H9 (cell line): ENCODE measurements at regions not wholly inside any gene's neighbourhood (a gene's known extent, or its start where the extent isn't known, plus 50 kb on each side); places are given as distances from the start of the nearest gene placed in this dataset.

ENCODE experiments used
- DNase-seq: peaks from one replicate; pipeline ENCODE4 v3.0.0-alpha.2; 2017
- H2AFZ ChIP-seq: one replicate; pipeline ENCODE4 v1.6.1; 2013; ENCODE audit warnings: mild to moderate bottlenecking, low read length, control low read depth, moderate library complexity
- H2AK5ac ChIP-seq: 2 replicates; pipeline ENCODE4 v1.6.1; 2013; ENCODE audit warnings: low read length, control low read depth, mixed read lengths; ENCODE audit not compliant: insufficient read length
- H2BK120ac ChIP-seq: one replicate; pipeline ENCODE4 v1.6.1; 2013; ENCODE audit warnings: low read depth, mild to moderate bottlenecking, low read length, control low read depth, inconsistent platforms; ENCODE audit not compliant: poor library complexity, severe bottlenecking
- H2BK12ac ChIP-seq: 2 replicates; pipeline ENCODE4 v1.6.1; 2013; ENCODE audit warnings: low read length, control low read depth, mixed read lengths, low read depth; ENCODE audit not compliant: insufficient read length
- H2BK15ac ChIP-seq: 2 replicates; pipeline ENCODE4 v1.6.1; 2013; ENCODE audit warnings: low read depth, low read length, control low read depth
- H2BK20ac ChIP-seq: one replicate; pipeline ENCODE4 v1.6.1; 2013; ENCODE audit warnings: low read depth, mild to moderate bottlenecking, low read length, control low read depth, inconsistent platforms; ENCODE audit not compliant: poor library complexity, severe bottlenecking
- H2BK5ac ChIP-seq: 2 replicates; pipeline ENCODE4 v1.6.1; 2013; ENCODE audit warnings: low read length, control low read depth, mixed read lengths; ENCODE audit not compliant: insufficient read length
- H3K14ac ChIP-seq: 2 replicates; pipeline ENCODE4 v1.6.1; 2013; ENCODE audit warnings: low read length, control low read depth; ENCODE audit not compliant: insufficient read depth
- H3K18ac ChIP-seq: 2 replicates; pipeline ENCODE4 v1.6.1; 2013; ENCODE audit warnings: low read depth, mild to moderate bottlenecking, mixed read lengths, low read length, control low read depth; ENCODE audit not compliant: insufficient read length
- H3K23ac ChIP-seq: 2 replicates; pipeline ENCODE4 v1.6.1; 2013; ENCODE audit warnings: low read length, control low read depth, mixed read lengths, low read depth; ENCODE audit not compliant: insufficient read length
- H3K23me2 ChIP-seq: 2 replicates; pipeline ENCODE4 v1.6.1; 2013; ENCODE audit warnings: low read depth, mild to moderate bottlenecking, mixed read lengths, low read length, control low read depth; ENCODE audit not compliant: insufficient read length, poor library complexity, severe bottlenecking
- H3K27ac ChIP-seq: 2 replicates; pipeline ENCODE4 v1.5.1; 2013; ENCODE audit warnings: low read length, control low read depth, mixed read lengths, low read depth; ENCODE audit not compliant: insufficient read length
- H3K27me3 ChIP-seq: 2 replicates; pipeline ENCODE4 v1.6.1; 2013; ENCODE audit warnings: low read length, control low read depth, inconsistent platforms; ENCODE audit not compliant: insufficient read depth
- H3K4ac ChIP-seq: 2 replicates; pipeline ENCODE4 v1.6.1; 2013; ENCODE audit warnings: low read depth, mild to moderate bottlenecking, control low read depth, inconsistent platforms, low read length, moderate library complexity
- H3K4me1 ChIP-seq: 2 replicates; pipeline ENCODE4 v1.6.1; 2013; ENCODE audit warnings: low read length, control low read depth, inconsistent platforms; ENCODE audit not compliant: insufficient read depth
- H3K4me2 ChIP-seq: 2 replicates; pipeline ENCODE4 v1.6.1; 2013; ENCODE audit warnings: low read length, control low read depth, mixed read lengths; ENCODE audit not compliant: insufficient read length, insufficient read depth
- H3K56ac ChIP-seq: 2 replicates; pipeline ENCODE4 v1.6.1; 2013; ENCODE audit warnings: low read depth, mild to moderate bottlenecking, mixed read lengths, low read length, control low read depth; ENCODE audit not compliant: insufficient read length
- H3K79me1 ChIP-seq: 2 replicates; pipeline ENCODE4 v1.6.1; 2013; ENCODE audit warnings: low read depth, mild to moderate bottlenecking, moderate library complexity, low read length, control low read depth, inconsistent platforms; ENCODE audit not compliant: insufficient read depth, poor library complexity, severe bottlenecking
- H3K79me2 ChIP-seq: 2 replicates; pipeline ENCODE4 v1.6.1; 2013; ENCODE audit warnings: low read length, control low read depth, inconsistent platforms; ENCODE audit not compliant: insufficient read depth
- H3K9ac ChIP-seq: 2 replicates; pipeline ENCODE4 v1.6.1; 2013; ENCODE audit warnings: low read length, control low read depth, mixed read lengths; ENCODE audit not compliant: insufficient read length; ENCODE audit errors: extremely low read depth
- H3K9me3 ChIP-seq: one replicate; pipeline ENCODE4 v1.6.1; 2013; ENCODE audit warnings: low read depth, low read length, inconsistent platforms; ENCODE audit not compliant: control insufficient read depth
- H3T11ph ChIP-seq: one replicate; pipeline ENCODE4 v1.6.1; 2013; ENCODE audit warnings: mild to moderate bottlenecking, low read length, control low read depth, inconsistent platforms
- H4K20me1 ChIP-seq: one replicate; pipeline ENCODE4 v1.6.1; 2013; ENCODE audit not compliant: control insufficient read depth, insufficient read length, insufficient read depth
- H4K5ac ChIP-seq: 2 replicates; pipeline ENCODE4 v1.6.1; 2013; ENCODE audit warnings: low read depth, mild to moderate bottlenecking, mixed read lengths, low read length, control low read depth; ENCODE audit not compliant: insufficient read length
- H4K8ac ChIP-seq: replicated peaks from 2 replicates; pipeline ENCODE4 v1.6.1; 2013; ENCODE audit warnings: low read length, control low read depth, mixed read lengths, low read depth; ENCODE audit not compliant: insufficient read length
- H4K91ac ChIP-seq: 2 replicates; pipeline ENCODE4 v1.6.1; 2013; ENCODE audit warnings: low read depth, mild to moderate bottlenecking, moderate library complexity, mixed read lengths, low read length, control low read depth; ENCODE audit not compliant: insufficient read length
- H3K27ac Mint-ChIP-seq, 3 experiments: 2 replicates in 2 of 3; 3 replicates in 1 of 3; pipeline ENCODE4 v1.8.0; 2020 to 2021; ENCODE audit warnings: mixed read lengths in 3 of 3, mild to moderate bottlenecking in 1 of 3, moderate library complexity in 1 of 3
- H3K27me3 Mint-ChIP-seq: 2 replicates; pipeline ENCODE4 v1.8.0; 2021; ENCODE audit warnings: low read depth, mild to moderate bottlenecking, moderate library complexity, mixed read lengths
- H3K36me3 Mint-ChIP-seq, 3 experiments: 2 replicates in 2 of 3; 3 replicates in 1 of 3; pipeline ENCODE4 v1.8.0; 2020 to 2021; ENCODE audit warnings: low read depth in 3 of 3, mixed read lengths in 3 of 3; ENCODE audit not compliant: insufficient read depth in 1 of 3
- H3K4me1 Mint-ChIP-seq, 2 experiments: 2 replicates each; pipeline ENCODE4 v1.8.0; 2020; ENCODE audit warnings: mixed read lengths in 2 of 2
- H3K4me3 Mint-ChIP-seq, 2 experiments: 2 replicates in 1 of 2; 3 replicates in 1 of 2; pipeline ENCODE4 v1.8.0; 2020 to 2021; ENCODE audit warnings: mild to moderate bottlenecking in 2 of 2, mixed read lengths in 2 of 2, moderate library complexity in 1 of 2
- H3K9me3 Mint-ChIP-seq, 2 experiments: 2 replicates in 1 of 2; 3 replicates in 1 of 2; pipeline ENCODE4 v1.8.0; 2020; ENCODE audit warnings: mild to moderate bottlenecking in 2 of 2, mixed read lengths in 2 of 2, moderate library complexity in 1 of 2
- CTCF ChIP-seq: fragments of 200-600 bp; sonication (generic); conservative IDR thresholded peaks from 3 replicates; pipeline ENCODE4 v1.8.0; 2021; ENCODE audit warnings: antibody characterized with exemption, mild to moderate bottlenecking
- WGBS: extraction: QIAGEN DNeasy Blood & Tissue Kit; methylation state at CpG from one replicate; pipeline ENCODE4 v1.1.7; 2013; ENCODE audit warnings: missing lambda C conversion rate, low lambda C conversion rate, mixed read lengths; ENCODE audit not compliant: insufficient read length; ENCODE audit errors: extremely low coverage; 5-methylcytosine and 5-hydroxymethylcytosine counted together

- no peak for DNase-seq
- Histone ChIP-seq H4K91ac (no peak overlapping the region), H3K14ac (peak overlapping the region; percentile 20; the same call in 1 of the 2 replicates), H3K4ac (no peak overlapping the region), H2BK120ac (no peak overlapping the region), H3K18ac (no peak overlapping the region), H3K27me3 (no peaks in the 10 kb centered on the region), H2BK20ac (no peak overlapping the region), H3K23me2 (no peaks in the 10 kb centered on the region), H3K9me3 (no peaks in the 10 kb centered on the region), H4K5ac (no peak overlapping the region), H2AFZ (no peak overlapping the region), H3T11ph (no peak overlapping the region), H2BK12ac (no peak overlapping the region), H4K8ac (no peak overlapping the region), H3K79me2 (no peaks in the 10 kb centered on the region), H4K20me1 (no peaks in the 10 kb centered on the region), H2BK15ac (no peak overlapping the region), H3K4me1 (no peaks in the 10 kb centered on the region), H3K4me2 (no peak overlapping the region), H3K9ac (no peak overlapping the region), H2AK5ac (no peak overlapping the region), H3K79me1 (no peaks in the 10 kb centered on the region), H3K23ac (no peak overlapping the region), H3K56ac (no peak overlapping the region), H2BK5ac (no peak overlapping the region), H3K27ac (no peak overlapping the region)
- Mint-ChIP-seq H3K9me3 (no peaks in the 10 kb centered on the region), H3K4me1 (peaks cover 17 to 23% of the 10 kb centered on the region in 2 experiments), H3K27me3 (peaks cover 1% of the 10 kb centered on the region), H3K27ac (no peak overlapping the region), H3K36me3 (no peaks in the 10 kb centered on the region; a peak in 1 of 7 replicates), H3K4me3 (no peak overlapping the region; a peak in 1 of 5 replicates)
- no CpG with 5 or more reads among the region's 9 CpGs for WGBS
- no peak for TF ChIP-seq CTCF
Observed at GRCh38 chr5:3029396-3029795, 277.9 kb upstream of the IRX2 start.
